ENCODE measurements at regions not wholly inside any gene's neighbourhood (a gene's known extent, or its start where the extent isn't known, plus 50 kb on each side); places are given as distances from the start of the nearest gene placed in this dataset.
A peak's percentile ranks its signal among the peaks of the same experiment; 100 is the strongest.

DNA sequence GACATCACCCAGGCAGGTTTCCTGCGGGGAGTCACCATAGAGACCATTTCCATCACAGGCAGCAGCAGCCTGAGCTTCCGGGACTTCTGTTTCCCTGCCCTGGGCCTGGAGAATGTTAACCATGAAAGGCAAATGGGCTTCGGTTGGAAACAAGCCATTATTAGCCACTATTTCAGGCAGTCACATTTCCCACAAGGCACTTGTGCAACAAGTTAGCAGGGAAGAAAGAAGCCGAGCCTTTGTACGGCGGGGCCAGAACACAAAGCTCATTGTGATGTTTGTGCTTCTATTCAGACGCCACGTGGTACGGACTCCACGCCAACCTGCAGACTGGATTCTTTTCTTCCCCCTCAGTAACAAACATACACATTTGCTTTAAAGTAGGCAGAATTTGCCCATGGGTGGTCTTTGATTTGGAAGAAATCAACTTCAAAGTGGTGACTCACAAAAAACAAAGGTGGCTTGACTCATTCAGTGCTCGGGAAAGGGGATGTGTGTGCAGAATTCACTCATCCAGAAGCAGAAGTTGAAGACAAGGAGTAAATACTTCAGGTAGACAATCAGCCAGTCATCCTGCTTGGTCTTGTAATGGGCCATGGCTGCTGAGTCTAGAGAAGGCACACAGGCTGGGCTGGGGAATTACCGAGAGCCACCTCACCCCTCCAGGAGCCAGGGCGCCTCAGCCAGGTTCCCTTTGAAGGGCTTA lies 154.2 kb upstream of the PRMT8 start:
- no peak for DNase-seq (ENCODE audit: low read depth)

DNA sequence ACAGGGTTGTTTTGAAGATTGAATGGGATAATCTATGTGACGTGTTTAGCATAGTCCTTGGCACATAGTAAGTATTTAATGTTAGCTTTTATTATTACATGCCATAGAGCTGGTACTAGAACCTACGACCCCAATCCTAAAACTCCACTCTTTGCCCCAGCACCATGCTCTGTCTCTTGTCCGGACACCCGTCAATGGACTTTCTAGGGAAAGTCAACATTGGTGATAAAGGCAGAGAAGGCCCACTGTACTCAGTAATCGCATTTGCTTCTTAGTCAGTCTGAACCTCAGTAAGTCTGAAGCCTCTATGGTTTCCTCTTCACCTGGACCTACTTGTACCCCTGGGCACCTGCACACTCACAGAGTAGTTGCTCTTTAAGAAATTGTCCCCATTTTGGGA lies 153.1 kb upstream of the PRMT8 start:
- no peak for DNase-seq (ENCODE audit: low read depth)

DNA sequence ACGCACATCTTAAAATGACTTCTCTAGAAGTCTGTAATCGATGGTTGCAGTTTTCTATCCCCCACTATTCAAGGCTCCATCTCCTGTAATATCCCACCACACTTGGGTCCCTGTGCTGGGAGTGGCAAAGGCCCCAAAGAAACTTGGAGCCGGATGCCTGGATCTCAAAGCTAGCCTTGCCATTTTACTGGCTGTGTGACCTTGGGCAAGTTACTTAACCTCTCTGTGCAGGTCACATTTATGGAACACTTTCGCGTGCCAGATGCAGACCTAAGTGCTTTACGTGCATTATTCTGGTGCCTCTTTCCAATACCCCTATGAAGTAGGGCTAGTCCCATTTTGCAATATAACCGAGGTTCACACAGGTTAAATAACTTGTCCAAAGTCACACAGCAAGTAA lies 151.8 kb upstream of the PRMT8 start:
- DNase-seq (ENCODE audit: low read depth) = no peak

DNA sequence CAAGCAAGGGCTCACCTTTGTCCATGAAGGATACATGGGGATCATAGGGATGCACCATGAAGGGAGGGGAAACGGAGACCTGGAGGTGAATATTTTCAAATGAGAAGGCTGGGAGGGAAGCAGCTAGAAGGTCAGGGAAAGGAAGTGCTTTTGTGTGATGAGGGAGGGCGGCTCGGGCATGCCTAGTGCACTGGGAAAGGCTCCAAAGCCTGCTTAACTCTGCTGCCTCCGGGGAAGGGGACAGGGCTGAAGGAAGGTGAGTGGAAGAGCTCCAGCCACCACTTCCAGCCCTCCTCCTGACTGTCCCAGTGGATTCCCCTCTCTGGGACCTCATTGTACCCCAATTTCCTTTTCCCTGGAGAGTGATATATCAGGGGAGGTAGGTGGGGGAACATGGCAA lies 149.4 kb upstream of the PRMT8 start:
- DNase-seq (ENCODE audit: low read depth) = no peak

DNA sequence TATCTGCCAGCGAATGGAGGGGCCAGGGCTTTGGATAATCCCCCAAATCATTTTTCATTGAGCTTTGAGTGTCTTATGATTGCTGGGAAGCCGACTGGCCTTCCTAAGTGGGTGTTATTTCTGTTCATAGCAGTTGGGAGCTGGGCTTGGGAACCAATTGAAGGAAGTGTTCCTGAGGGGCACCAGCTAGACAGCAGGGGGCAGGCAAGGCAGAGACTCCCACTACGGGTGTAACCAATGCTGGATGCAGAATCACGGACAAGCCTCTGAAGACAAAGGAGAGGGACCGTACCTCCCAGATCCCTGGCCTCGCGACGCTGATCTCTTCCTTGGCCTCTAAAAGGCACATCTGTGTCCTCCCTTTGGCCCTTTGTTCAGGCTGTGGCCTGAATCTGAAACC lies 149.0 kb upstream of the PRMT8 start:
- peak; percentile 14 for DNase-seq (ENCODE audit: low read depth)

DNA sequence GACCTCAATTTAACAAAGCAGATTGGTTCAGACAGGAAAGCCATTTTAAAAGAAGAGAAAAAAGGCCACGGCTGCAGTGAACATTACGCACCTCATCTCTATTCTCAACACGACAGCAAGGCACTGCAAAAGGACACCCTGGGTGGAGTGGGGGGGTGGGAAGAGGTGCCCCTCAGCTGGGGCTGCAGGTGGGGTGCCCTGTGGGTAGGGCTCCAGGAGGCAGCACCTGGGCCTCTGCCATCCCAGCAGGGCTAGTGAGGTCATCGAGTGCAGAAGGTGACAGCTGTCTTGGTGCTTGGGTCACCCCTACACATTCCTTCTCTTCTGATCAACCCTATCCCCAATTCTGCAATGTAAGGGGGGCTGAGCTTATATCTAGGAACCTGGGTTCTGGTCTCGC lies 142.9 kb upstream of the PRMT8 start:
- DNase-seq (ENCODE audit: low read depth) = no peak

DNA sequence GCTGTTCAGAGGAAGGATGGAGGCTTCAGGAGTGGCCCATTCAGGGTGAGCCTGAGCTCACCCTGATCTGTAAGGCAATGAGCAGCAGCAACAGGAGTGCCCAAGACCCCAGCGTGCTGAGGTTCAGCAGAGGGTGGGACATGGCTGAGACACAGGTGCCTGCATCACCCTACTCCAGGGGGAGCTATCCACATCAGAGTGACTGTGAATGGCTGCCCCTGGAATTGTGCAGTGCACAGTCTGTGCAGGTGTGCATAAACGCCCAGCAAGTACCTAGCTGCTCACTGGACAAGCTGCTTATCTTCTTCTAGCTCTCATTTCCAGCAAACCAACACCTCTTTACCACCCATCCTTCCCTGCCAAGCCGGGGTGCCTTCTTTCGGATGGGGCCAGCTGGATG lies 140.6 kb upstream of the PRMT8 start:
- no peak for DNase-seq (ENCODE audit: low read depth)

DNA sequence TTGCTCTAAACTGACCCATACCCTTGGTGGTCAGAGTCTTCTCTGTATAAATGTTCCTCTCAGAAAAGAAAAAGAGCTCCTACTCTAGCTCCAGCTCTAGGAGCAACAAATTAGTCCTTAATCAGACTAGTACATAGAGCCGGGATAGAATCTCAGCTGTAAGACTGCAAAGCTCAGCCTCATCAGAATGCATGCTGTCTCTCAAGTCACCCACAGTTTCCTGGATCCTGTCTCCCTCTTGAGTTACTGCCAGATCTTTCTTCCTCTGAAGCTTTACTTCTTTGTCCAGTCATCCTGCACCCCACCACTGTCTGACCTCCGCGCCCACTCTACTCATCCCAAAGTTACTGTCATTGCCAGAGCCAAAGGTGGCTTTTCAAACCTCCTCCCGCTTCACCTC lies 139.3 kb upstream of the PRMT8 start:
- no peak for DNase-seq (ENCODE audit: low read depth)

DNA sequence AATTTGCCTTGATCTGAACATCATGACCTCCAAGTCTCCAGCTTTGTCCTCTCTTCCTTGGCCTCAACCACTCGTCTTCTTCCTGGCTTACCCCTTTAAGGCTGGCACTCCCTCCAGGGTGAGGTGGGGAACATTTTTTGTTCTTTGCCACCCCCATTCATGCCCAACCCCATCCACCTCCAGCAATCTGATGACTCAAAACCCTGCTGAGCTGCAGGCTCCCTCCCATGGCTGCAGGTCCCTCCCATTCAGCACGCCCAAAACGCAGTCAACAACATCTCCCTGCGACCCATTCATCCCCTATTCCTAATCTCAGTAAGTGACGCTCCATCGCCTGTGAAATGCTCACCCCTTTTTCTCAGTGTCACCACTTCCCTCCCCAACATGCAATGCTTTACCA lies 138.8 kb upstream of the PRMT8 start:
- DNase-seq (ENCODE audit: low read depth) = no peak

DNA sequence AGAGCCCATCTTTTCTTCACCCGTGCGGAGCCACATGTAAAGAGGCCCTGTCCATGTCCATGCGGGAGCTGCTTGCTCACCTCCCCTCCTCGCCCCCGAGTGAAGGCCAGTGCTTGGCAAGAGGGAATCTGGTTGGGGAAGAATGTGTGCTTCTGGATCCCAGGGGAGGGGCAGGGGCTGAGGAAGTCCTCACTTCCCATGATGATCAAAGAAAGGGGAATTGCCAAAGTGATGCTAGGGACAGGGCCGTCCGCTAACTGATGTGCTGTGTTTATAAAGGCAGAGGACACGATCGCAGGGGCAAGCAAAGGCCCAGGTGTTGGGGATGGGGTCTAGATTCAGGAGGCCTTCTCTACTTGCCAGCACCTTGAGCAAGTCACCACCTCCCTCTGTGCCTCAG lies 137.4 kb upstream of the PRMT8 start:
- no peak for DNase-seq (ENCODE audit: low read depth)

DNA sequence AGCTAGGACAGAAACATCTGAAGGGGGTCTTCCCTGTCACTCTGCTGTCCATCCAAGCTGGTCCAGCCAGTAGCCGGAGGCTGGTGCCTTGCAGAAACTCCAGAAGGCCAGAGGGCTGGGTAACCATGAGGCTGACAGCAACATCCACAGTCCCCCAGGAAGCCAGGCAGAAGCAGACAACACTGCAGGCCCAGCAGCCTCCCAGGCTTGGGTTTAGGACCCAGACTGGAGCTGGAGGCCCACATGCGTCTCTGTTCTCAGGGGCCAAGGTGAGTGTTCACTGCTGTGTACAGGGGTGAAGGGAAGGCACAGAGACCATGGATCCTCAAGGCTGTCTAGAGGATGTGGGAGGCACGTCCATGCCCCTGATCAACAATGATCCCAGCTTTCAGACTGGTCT lies 136.4 kb upstream of the PRMT8 start:
- DNase-seq (ENCODE audit: low read depth) = no peak

DNA sequence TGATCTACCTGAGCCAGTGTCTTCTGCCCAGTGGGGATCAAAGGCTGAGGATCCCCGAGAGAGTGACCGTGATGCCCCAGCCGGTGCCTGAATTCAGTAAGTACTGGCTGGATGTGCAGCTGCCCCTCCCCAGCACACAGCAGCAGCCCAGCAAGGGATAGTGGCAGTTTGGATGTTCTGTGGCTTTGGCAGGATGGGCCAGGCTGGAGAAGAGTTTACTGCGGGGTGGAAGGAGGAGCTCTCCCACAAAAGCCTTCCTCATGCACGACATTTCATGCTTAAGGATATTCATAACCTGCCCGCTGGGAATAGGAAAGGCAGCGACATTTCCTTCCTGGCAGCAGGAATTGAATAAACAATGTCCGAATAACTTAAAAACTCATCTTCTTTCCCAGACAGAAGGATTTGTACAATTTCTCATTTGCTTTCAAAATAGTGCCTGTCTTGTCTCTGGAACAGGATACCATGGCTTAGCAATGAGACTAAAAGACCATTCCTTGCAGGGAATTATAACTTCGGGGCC lies 135.6 kb upstream of the PRMT8 start:
- DNase-seq (ENCODE audit: low read depth) = no peak

DNA sequence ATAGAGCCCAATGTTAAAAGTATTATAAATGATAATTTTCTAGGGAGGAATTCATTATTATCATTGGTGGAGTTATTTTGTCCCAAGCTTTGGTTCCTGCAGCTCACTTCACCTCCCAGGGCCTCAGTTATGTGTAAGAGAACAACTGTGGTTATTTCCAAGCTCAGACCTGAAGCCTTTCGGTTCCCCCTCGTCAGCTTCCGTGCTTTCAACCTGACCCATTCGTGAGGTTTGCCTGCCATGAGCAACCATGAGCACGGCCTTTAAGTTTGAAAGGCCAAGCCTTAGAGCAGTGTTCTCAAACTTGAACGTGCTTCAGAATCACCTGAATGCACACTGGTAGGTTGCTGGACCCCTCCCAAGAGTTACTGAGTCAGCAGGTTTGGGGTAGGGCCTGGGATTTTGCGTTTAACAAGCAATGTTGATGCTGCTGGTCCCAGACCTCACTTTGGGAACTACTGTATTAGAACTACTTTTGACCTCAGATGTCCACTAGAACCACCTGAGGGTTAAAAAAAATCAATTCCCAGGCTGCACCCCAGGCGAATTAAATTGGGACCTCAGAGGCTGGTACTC lies 133.0 kb upstream of the PRMT8 start:
- no peak for DNase-seq (ENCODE audit: low read depth)

DNA sequence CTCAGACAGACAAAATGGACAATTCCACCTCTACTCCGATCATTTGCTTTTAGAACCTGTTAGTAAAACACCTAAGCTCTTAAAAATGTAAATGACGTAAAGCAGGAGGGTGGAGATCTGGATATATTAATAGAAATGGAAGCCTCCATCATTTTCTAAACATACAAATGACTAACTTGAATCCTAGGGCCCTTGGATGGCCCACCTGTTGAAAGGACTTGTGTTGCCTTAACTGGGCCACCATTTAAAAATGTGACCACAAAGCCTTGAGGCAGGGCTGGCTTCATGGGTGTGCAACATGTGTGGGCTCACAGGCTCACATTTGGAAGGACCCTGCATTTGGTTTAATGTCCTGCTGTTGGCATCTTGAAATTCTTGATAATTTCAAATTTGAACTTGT lies 131.5 kb upstream of the PRMT8 start:
- DNase-seq (ENCODE audit: low read depth) = no peak

DNA sequence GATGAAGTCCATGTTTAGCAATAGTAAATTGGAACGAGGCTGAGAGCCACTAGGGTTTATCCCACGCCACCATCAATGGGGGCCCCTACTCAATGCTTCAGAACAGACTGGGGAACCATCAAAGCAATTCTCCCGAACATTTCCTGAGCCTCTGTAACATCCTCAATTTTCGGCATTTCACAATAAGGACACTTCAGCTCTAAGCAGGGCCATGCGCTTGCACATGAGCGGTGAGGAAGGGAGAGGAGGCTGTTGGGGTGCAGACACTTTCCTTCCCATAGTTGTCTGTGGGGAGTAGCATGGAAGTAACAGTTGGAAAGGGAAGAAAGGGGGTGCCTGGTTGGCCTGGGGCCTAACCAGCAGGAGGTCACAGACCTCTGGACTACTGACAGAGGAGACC lies 129.9 kb upstream of the PRMT8 start:
- DNase-seq (ENCODE audit: low read depth) = no peak

DNA sequence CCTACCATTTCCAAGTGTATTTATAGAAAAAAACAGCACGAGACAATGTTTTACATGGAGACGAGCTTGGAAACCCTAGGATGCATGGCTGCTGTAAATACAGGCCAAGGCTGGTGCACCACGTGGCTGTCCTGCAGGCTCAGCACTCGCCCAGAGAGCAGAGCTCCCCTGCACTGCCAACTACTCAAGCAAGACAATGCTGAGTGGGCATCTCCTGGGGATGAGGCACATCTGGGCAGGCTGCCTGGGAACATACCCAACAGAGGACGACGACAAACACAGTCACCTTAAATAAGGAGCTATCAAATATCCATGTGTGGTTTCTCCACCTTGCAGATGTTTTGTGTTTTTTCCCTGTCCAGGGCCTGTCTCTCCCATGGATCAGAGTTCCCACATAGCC lies 128.3 kb upstream of the PRMT8 start:
- DNase-seq (ENCODE audit: low read depth) = no peak

DNA sequence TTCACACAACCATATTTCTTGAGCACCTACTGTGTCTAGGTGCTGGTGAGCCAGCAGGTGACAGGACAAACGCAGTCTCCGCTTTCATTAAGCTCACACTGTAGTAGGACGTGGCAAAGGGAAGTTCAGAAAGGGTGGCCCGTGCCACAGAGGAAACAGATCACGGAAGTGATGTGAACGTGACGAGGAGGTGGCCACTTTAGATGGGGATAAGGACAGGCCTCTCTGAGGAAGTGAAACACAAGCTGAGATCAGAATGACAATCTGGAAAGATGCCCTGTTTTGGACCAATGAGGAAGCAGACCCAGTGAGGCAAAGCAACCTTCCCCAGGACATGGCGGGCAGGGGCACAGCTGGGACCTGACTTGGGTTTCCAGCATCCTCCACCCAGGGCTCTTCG lies 127.4 kb upstream of the PRMT8 start:
- DNase-seq (ENCODE audit: low read depth) = no peak

DNA sequence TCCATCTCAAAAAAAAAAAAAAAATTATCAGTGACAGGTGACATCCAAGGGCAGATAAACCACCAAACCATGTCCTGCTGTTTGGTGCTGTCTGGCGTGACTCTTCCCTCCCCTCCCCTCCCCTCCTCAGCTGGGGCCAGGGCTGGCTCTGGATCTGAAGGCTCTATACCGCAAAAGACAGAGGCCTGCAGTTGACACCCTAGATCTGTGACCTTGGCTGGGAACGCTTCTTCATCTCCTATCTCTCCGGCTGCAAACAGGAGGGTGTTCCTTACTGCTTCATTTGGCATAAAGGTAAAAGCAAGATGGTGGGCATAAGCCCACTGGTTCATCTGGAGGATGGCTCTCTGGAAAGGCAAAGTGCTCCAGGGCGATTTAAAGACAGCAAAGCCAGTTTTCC lies 126.8 kb upstream of the PRMT8 start:
- DNase-seq (ENCODE audit: low read depth) = no peak

DNA sequence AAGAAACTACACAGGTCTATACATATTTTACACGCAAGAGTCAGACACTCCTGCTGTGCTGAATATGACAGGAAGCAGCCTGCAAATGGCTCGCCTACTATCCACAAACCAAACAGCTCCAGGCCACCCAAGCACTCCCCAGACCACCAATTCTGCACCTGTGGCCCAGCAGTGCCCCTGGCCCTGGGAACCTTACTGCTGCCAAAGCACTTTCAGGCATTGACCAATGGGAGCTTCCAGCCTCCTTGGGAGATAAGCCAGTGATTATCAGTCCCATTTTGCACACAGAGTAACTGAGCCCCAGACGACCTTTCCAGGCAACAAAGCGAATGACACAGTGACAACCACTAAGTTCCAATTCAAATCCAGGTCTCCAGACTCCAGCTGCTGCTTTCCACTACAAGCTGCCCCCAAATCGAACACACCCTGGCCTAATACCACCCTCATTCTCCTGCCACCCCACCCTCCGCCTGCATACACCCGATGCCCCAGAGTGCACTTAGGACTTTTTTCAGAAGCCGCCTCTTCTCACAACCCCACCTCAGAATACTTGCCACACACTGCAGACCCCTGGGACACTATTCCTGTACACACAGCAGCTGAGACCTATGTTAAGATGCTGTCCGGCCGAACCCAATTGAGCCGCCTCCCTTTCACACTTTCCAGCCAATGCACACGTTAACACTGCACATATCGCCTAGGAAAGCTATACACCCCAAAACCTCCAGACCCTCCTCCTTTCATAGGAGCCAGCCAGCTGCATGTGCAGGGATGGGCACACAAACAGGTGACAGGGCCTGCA lies 126.1 kb upstream of the PRMT8 start:
- DNase-seq (ENCODE audit: low read depth) = no peak

DNA sequence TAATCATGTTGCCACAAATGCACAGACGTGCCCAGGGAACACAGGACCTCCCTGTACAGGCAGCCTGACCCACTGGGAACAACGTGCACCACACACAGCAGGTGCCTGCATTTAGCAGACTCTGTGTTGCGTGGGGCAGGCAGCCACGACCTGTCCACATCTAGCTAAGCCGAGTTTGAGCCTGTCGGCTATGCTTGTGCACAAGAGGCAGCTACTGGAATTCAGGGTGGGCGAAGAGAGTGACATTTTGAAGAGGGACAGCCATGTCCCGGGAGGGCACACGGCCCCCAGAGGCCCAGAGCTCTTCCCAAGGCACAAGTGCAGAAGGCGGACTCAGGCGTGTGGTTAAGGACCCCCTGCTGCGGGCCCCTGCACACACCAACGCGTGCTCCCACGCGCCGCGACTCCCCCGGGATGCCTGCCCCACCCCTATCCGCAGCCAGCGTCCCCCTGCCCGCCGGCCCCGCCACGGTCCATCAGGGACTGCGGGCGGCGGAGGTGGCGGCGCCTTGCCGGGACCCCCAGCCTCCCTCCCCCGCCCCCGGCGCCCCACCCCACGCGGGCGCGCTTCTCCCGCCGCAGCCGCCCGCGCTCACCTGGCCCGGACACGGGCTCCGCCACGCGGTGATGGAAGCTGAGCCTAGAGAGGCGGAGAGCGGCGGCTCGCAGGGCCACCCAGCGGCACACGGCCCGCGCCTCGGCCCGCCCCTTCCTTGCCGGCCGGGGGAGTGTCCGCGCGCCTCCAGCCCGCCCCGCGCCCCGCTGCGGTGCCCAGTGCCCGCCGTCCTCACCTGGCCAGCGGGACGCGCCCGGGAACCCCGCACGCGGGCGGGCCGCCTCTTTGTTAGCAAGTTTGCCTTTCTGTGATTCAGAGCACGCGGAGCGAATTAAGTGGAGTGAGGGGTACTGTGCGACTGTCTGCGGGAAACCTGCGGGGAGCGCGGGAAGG lies 125.3 kb upstream of the PRMT8 start:
- no peak for DNase-seq (ENCODE audit: low read depth)

DNA sequence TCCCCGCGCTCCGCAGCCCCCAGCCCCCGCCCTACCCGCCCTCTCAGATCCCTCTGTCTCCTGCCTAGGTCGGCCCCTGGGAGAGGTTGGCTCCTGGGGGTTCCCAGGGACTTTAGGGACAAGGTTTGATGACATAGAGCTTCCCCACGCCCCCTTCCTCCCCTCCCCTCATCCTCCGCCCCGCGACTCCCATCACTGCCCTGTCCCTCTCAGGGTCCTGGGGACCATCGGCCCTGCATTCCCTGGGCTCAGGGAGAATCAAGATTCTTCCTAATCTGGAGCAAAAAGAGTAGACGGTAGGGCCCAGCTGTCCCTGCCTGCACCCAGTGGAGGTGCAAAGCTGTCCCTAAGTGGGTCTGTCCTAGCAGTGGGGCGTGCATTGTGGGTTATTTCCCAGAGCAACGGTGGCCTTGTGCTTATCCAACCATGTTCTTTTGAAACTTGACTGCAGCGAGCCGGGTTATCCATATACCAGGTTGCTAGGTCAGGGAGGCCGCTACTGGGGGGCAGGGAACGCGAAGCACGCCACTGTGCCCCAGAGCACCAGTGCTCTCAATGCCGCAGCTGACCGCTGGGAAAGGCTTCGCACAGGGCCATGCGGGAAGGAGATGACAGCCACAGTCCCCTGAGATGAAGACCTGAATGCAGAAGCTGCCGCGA lies 124.4 kb upstream of the PRMT8 start:
- no peak for DNase-seq (ENCODE audit: low read depth)
